ENCODE measurements at regions not wholly inside any gene's neighbourhood (a gene's known extent, or its start where the extent isn't known, plus 50 kb on each side); places are given as distances from the start of the nearest gene placed in this dataset.
A peak's percentile ranks its signal among the peaks of the same experiment; 100 is the strongest.

GRCh38 chr3:67875338-67875737, 220.9 kb upstream of the SUCLG2 start:
- H3K27me3 ChIP-seq: no peaks in the 10 kb centered on the region
- DNase-seq: peak in 1 of 2 experiments; percentile 0
- H3K27ac ChIP-seq: no peak overlapping the region
- no peaks in the 10 kb centered on the region for H3K4me1 ChIP-seq
- no peak overlapping the region for H3K4me3 ChIP-seq
- no peaks in the 10 kb centered on the region for H3K36me3 ChIP-seq
- H3K9me3 ChIP-seq (replicated peaks): no peaks in the 10 kb centered on the region

- Histone ChIP-seq H3K27ac (no peak overlapping the region), H3K36me3 (no peaks in the 10 kb centered on the region), H3K9me3 (replicated peaks) (no peaks in the 10 kb centered on the region), H3K4me1 (no peaks in the 10 kb centered on the region), H3K4me3 (no peak overlapping the region), H3K27me3 (no peaks in the 10 kb centered on the region)
- DNase-seq: no peak
Observed at GRCh38 chr3:67870477-67870876, 216.1 kb upstream of the SUCLG2 start.

- H3K9me3 ChIP-seq (replicated peaks): no peaks in the 10 kb centered on the region
- no peaks in the 10 kb centered on the region for H3K36me3 ChIP-seq
- H3K4me1 ChIP-seq: no peaks in the 10 kb centered on the region
- no peak overlapping the region for H3K27ac ChIP-seq
- no peaks in the 10 kb centered on the region for H3K27me3 ChIP-seq
- DNase-seq: no peak
- no peak overlapping the region for H3K4me3 ChIP-seq
Observed at GRCh38 chr3:67866571-67866970, 212.2 kb upstream of the SUCLG2 start.

- H3K4me3 ChIP-seq: no peak overlapping the region
- H3K36me3 ChIP-seq: no peaks in the 10 kb centered on the region
- DNase-seq: no peak
- no peak overlapping the region for H3K27ac ChIP-seq
- no peaks in the 10 kb centered on the region for H3K9me3 ChIP-seq (replicated peaks)
- no peaks in the 10 kb centered on the region for H3K4me1 ChIP-seq
- no peaks in the 10 kb centered on the region for H3K27me3 ChIP-seq
Observed at GRCh38 chr3:67864587-67865183, 210.3 kb upstream of the SUCLG2 start.

- Histone ChIP-seq H3K9me3 (replicated peaks) (no peaks in the 10 kb centered on the region), H3K4me1 (no peaks in the 10 kb centered on the region), H3K36me3 (no peaks in the 10 kb centered on the region), H3K4me3 (no peak overlapping the region), H3K27me3 (no peaks in the 10 kb centered on the region), H3K27ac (no peak overlapping the region)
- DNase-seq: peak; percentile 3 to 28
Observed at GRCh38 chr3:67863869-67864268, 209.5 kb upstream of the SUCLG2 start.

GRCh38 chr3:67860429-67860828, 206.0 kb upstream of the SUCLG2 start:
- Histone ChIP-seq H3K4me1 (no peaks in the 10 kb centered on the region), H3K4me3 (no peak overlapping the region), H3K27me3 (no peaks in the 10 kb centered on the region), H3K36me3 (no peaks in the 10 kb centered on the region), H3K27ac (no peak overlapping the region), H3K9me3 (replicated peaks) (no peaks in the 10 kb centered on the region)
- no peak for DNase-seq

- no peaks in the 10 kb centered on the region for H3K4me1 ChIP-seq
- DNase-seq: no peak
- H3K27me3 ChIP-seq: no peaks in the 10 kb centered on the region
- no peaks in the 10 kb centered on the region for H3K9me3 ChIP-seq (replicated peaks)
- no peak overlapping the region for H3K4me3 ChIP-seq
- H3K27ac ChIP-seq: no peak overlapping the region
- H3K36me3 ChIP-seq: no peaks in the 10 kb centered on the region
Observed at GRCh38 chr3:67858492-67858891, 204.1 kb upstream of the SUCLG2 start.

- H3K36me3 ChIP-seq: no peaks in the 10 kb centered on the region
- DNase-seq: no peak
- no peak overlapping the region for H3K4me3 ChIP-seq
- H3K4me1 ChIP-seq: no peaks in the 10 kb centered on the region
- no peak overlapping the region for H3K27ac ChIP-seq
- H3K27me3 ChIP-seq: no peaks in the 10 kb centered on the region
- H3K9me3 ChIP-seq (replicated peaks): no peaks in the 10 kb centered on the region
Observed at GRCh38 chr3:67856718-67857117, 202.3 kb upstream of the SUCLG2 start.

- H3K4me1 ChIP-seq: no peaks in the 10 kb centered on the region
- no peak overlapping the region for H3K27ac ChIP-seq
- no peaks in the 10 kb centered on the region for H3K36me3 ChIP-seq
- H3K27me3 ChIP-seq: no peaks in the 10 kb centered on the region
- H3K4me3 ChIP-seq: no peak overlapping the region
- DNase-seq: no peak
- H3K9me3 ChIP-seq (replicated peaks): no peaks in the 10 kb centered on the region
Observed at GRCh38 chr3:67854663-67855062, 200.3 kb upstream of the SUCLG2 start.

GRCh38 chr3:67853520-67853919, 199.1 kb upstream of the SUCLG2 start:
- Histone ChIP-seq H3K27me3 (no peaks in the 10 kb centered on the region), H3K27ac (no peak overlapping the region), H3K4me1 (no peaks in the 10 kb centered on the region), H3K36me3 (no peaks in the 10 kb centered on the region), H3K9me3 (replicated peaks) (no peaks in the 10 kb centered on the region), H3K4me3 (no peak overlapping the region)
- peak in 1 of 2 experiments; percentile 0 for DNase-seq

- no peaks in the 10 kb centered on the region for H3K27me3 ChIP-seq
- H3K4me3 ChIP-seq: no peak overlapping the region
- no peak for DNase-seq
- H3K36me3 ChIP-seq: no peaks in the 10 kb centered on the region
- no peaks in the 10 kb centered on the region for H3K4me1 ChIP-seq
- H3K9me3 ChIP-seq (replicated peaks): no peaks in the 10 kb centered on the region
- H3K27ac ChIP-seq: no peak overlapping the region
Observed at GRCh38 chr3:67848299-67848698, 193.9 kb upstream of the SUCLG2 start.

GRCh38 chr3:67846166-67846565, 191.8 kb upstream of the SUCLG2 start:
- no peaks in the 10 kb centered on the region for H3K36me3 ChIP-seq
- no peak for DNase-seq
- no peak overlapping the region for H3K27ac ChIP-seq
- H3K4me3 ChIP-seq: no peak overlapping the region
- H3K27me3 ChIP-seq: no peaks in the 10 kb centered on the region
- H3K9me3 ChIP-seq (replicated peaks): no peaks in the 10 kb centered on the region
- no peaks in the 10 kb centered on the region for H3K4me1 ChIP-seq

- no peak for DNase-seq
- Histone ChIP-seq H3K36me3 (no peaks in the 10 kb centered on the region), H3K27ac (no peak overlapping the region)
Observed at GRCh38 chr3:67832817-67833216, 178.4 kb upstream of the SUCLG2 start.

GRCh38 chr3:67831262-67831661, 176.8 kb upstream of the SUCLG2 start:
- Histone ChIP-seq H3K9me3 (replicated peaks) (no peaks in the 10 kb centered on the region), H3K4me3 (no peak overlapping the region), H3K27ac (no peak overlapping the region), H3K36me3 (no peaks in the 10 kb centered on the region), H3K27me3 (no peaks in the 10 kb centered on the region), H3K4me1 (no peaks in the 10 kb centered on the region)
- no peak for DNase-seq

More at GRCh38 chr3:67832817-67833216, 178.4 kb upstream of the SUCLG2 start:
- Histone ChIP-seq H3K27me3 (no peaks in the 10 kb centered on the region), H3K4me1 (no peaks in the 10 kb centered on the region), H3K9me3 (replicated peaks) (no peaks in the 10 kb centered on the region), H3K4me3 (no peak overlapping the region)

GRCh38 chr3:67828486-67829010, 174.1 kb upstream of the SUCLG2 start:
- no peak overlapping the region for H3K27ac ChIP-seq
- no peaks in the 10 kb centered on the region for H3K9me3 ChIP-seq (replicated peaks)

GRCh38 chr3:67821135-67821534, 166.7 kb upstream of the SUCLG2 start:
- Histone ChIP-seq H3K27ac (no peak overlapping the region), H3K4me3 (no peak overlapping the region), H3K4me1 (no peaks in the 10 kb centered on the region), H3K36me3 (no peaks in the 10 kb centered on the region), H3K27me3 (no peaks in the 10 kb centered on the region), H3K9me3 (replicated peaks) (no peaks in the 10 kb centered on the region)
- DNase-seq: no peak

More at GRCh38 chr3:67828486-67829010, 174.1 kb upstream of the SUCLG2 start:
- Histone ChIP-seq H3K36me3 (no peaks in the 10 kb centered on the region), H3K27me3 (no peaks in the 10 kb centered on the region), H3K4me1 (no peaks in the 10 kb centered on the region), H3K4me3 (no peak overlapping the region)
- DNase-seq: no peak

Measured in SJCRH30 (cell line).